GM21576 (cell line): ENCODE measurements at regions not wholly inside any gene's neighbourhood (a gene's known extent, or its start where the extent isn't known, plus 50 kb on each side); places are given as distances from the start of the nearest gene placed in this dataset.
"Not testable (repeated sequence)": the region's sequence is repeated elsewhere in the genome, so short reads cannot be mapped to it uniquely, and the experiment has no call there.

ENCODE experiments used
- ATAC-seq: cut with Tn5 transposase; IDR thresholded peaks from one replicate; pipeline ENCODE4 v1.9.1; 2021; ENCODE audit warnings: mild to moderate bottlenecking, moderate library complexity; ENCODE audit not compliant: unreplicated experiment

DNA sequence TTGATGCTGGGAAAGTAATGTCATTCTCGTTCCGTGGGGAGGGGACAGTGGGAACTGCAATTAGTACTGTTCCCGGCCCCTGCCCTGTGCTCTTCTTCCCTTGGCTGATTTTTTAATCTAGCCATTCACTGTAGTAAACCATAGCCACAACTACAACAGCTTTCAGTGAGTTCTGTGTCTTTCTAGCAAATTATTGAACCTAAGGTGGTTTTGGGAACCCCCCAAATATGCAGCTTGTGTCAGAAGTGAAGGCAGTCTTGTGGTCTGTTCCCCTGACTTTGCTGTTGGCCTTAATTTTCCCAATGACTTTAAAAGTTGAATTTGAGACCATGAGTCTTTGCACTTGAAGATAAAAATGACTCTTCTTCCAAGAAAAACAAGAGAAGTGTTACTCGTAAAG is 114.3 kb upstream of the ETV6 start:
- no peak for ATAC-seq

DNA sequence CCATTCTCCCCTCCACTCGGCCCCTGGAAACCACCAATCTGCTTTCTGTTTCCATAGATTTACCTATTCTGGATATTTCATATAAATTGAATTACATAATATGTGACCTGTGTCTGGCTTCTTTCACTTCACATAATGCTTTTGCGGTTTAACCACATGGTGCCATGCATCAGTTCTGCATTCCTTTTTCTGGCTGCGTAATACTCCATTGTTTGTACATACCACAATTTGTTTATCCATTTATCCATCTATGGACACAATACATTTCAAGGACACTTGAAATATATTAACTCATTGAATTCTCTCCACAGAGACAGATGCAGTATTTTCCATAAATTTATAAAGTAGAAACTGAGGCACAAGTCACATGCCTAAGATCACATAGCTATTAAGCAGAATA is 110.3 kb upstream of the ETV6 start:
- ATAC-seq = no peak

DNA sequence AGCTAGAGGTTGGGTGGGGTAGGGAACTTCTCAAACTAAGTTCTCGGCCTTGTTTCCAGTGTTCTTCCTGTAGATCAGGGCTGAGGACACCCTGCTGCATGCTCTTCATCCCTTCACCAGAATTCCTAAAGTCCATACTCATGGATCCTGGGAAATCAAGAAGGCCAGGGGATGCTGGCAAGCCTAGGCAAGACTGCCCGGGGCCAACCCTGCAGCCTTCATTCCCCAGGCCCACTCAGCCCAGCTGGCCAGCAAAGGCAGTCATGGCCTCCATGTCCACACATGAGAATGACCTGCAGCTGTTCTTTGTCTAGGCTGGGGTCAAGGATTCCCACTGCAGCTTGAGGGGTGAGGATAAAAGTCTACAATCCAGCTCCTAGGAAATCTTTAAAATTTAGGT is 109.3 kb upstream of the ETV6 start:
- ATAC-seq = no peak

DNA sequence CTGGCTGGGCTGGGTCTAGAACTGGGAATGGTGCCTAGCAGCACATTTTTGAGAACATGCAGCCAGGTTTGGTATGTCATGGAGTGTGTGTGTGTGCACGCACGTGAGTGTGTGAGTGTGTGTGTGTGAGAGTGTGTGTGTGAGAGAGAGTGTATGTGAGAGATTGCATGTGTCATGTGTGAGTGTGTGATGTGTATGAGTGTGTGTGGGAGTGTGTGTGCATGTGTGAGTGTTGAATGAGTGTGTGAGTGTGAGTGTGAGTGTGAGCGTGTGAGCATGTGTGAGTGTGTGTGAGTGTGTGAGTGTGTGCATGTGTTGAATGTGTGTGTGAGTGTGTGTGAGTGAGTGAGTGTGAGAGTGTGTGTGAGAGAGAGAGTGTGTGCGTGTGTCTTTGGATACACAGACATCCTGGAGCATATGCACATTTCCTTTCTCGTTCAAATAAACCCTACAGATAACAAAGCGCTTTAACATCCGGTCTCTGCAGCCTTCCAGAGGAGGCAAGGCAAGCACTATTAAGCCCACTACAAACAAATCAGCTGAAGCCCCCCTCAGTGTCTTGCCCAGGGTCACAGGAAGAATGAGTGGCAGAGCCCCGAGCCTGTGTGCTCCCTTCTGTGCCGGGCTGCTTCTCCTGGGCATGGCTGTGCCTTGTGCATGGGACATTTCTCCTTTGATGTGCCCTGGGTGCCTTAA is 108.7 kb upstream of the ETV6 start:
- no peak for ATAC-seq

DNA sequence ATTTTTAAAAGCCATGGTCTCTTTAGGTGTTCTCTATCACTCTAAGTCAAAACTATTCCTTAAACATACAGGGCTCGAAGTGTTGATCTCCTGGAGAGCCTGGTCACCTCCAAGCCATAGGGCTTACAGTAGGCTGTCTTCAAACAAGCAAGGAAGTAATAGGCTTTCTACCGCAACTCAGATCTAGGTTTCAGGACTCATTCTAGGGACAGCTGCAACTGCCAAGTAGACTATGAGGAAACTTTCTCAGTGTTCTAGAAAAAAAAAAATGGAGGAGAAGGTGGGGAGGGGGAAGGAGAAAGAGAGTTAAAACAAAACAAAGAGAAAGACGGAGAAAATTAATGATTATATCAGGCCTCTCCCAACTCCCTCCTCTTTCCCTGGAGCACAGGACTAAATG is 106.9 kb upstream of the ETV6 start:
- no peak for ATAC-seq

DNA sequence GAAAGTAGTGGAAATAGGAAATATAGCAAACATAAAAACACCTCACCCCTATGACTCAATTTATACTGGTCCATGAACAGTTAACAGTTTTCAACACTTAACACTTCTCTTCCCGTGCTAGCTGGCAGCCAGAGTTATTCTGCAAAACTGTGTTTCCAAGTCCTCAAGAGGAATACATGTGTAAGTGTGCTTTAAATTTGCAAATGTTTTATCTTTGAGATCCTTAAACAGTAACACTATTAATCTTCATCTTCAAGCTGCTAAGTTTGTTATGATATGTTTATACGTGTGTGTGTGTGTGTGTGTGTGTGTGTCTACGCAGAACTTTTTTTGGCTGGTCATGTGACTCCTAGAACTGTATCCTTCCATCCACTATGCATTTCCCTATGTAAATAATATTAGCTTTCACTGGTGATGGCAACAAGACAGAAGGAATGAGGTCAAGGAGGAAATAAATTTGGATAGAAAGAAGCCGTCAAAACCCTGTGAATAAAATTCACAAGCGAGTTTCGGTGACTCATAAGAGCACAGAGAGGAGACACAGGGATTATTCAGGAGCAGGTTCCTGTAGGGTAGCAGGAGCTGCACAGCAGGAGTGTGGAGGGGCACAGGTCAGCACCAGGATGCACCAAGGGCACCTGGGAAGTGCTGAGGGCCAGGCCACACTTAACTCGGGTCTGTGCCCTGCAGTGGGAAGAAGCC is 105.9 kb upstream of the ETV6 start:
- ATAC-seq = no peak

DNA sequence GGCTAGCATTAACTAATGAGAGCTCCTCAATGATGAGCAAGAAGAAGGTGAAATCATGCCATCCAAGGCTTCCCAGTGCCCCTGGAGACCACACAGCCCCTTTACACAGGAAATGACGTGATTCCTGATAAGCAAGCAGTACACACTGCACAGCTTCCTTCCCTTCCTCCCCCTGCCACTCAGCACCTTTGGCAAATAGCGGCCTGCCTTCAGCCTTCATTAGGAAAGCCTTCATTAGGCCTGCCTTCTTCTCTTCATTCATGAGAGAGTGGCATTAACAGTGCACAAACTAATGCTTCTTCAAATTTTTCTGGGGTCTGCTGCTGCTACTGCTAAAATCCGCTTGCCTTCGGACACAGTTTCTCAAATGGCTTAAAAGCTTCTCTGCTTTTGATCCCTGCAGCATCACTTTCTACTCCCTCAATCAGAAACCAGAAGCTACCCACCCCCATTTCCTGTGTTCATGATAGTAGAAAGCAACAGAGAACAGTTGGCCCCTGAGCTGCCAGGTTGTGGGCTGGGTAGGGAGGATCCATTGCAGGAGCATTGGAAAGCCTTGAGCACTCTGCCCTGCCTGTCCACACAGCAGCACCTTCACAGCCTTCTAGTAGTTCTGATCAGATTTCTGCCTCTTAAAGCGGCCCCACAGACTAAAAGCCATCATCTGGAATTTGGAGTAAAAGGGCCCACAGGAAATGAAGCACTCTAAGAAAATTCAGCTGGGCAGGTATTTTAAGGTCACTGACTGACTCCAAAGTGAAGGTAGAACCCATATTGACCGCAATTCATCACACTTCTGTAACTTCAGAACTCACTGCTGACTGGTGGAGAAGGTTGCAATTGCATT is 103.8 kb upstream of the ETV6 start:
- peak; percentile 72 for ATAC-seq

DNA sequence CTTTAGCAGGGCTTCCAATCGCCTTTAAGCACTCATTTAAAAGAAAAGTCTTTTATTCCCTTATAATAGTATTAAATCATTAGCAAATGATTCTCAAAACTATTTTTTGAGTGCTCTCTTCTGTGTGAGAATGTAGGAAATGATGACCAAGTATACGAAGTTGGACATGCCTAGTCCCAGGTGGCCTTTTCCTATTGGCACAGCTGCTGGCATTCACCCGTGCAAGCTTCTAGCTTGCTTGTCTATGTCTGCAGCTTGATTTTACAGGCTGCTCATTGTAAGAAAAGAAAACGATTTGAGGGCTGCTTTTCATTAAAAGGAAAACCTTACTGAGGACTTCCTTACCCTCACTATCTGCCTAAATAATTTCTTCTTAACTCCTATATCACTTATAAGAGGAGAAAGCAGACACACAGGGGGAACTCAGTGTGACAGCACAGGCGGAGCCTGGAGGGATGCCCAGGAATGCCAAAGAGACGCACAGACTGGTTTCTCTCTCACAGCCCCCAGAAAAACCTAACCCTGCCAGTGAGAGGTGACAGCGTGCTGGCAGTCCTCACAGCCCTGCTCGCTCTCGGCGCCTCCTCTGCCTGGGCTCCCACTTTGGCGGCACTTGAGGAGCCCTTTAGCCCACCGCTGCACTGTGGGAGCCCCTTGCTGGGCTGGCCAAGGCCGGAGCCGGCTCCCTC is 102.7 kb upstream of the ETV6 start:
- ATAC-seq = not testable (repeated sequence)

DNA sequence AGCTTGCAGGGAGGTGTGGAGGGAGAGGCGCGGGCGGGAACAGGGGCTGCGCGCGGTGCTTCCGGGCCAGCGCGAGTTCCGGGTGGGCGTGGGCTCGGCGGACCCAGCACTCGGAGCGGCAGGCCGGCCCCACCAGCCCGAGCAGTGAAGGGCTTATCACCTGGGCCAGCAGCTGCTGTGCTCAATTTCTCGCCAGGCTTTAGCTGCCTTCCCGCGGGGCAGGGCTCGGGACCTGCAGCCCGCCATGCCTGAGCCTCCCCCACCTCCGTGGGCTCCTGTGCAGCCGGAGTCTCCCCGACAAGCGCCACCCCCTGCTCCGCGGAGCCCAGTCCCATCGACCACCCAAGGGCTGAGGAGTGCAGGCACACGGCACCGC is 102.2 kb upstream of the ETV6 start:
- not testable (repeated sequence) for ATAC-seq

DNA sequence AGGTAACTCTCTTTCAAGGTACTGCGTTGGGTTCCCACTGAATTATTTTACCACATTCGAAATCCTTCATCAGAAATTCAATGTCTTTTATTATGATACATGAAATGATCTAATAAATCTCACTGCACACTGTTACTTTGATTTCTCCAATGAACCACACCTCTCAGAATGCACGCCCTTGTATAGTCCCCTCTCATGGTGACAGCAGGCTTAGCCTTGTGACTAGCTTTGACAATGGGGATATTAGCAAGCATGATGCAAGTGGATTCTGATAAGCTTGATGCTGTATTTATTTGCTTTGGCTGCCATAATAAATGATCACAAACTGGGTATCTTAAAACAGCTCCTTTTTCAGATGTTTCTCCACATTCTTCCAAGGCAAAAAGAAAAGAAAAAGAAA is 100.4 kb upstream of the ETV6 start:
- no peak for ATAC-seq

DNA sequence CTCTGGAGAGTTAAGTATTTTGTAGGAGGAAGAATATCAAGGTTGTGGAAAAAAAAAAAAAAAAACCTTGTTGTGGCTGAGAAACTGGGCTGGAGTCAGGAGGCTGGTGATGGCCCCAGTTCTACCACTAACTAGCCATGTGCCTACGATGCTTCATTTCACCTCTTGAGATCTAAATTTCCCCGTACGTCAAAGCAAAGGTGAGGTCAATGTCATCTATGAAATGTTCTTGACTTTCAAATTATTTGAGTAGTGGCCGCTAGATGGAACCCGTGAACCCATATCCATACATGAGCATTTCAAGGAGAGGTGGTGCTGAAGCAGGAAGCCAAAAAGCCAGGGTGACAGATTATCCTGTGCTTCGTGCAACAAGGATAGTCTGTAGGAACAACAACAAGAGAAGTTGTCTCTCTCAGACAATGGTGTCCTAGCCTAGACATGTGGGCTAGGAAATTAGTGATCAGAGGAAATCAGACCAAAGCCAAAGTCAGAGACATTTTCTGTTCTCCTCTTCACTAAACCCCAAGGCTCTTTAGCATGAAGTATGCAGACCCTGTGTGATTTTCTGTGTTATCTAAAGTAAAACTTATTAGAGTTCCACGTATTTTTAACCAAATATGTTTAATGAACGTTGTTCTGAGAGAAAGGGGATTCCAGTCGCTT is 95.5 kb upstream of the ETV6 start:
- peak; percentile 69 for ATAC-seq

DNA sequence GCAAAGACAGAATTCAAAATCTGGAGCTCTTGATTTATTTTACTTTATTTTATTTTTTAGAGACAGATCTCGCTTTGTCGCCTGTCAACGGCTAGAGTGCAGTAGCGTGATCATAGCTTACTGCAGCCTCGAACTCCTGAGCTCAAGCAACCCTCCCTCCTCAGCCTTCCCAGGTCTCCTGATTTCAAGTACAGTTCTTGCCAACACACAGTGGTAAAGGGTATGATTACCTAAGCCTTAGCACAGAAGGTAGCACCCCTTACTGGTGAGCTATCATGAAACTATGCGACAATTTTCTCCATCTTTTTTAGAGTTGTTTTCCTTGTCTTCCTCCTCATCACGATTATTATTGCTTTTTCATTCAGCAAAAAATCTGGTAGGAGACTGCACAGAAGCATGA is 94.3 kb upstream of the ETV6 start:
- no peak for ATAC-seq

DNA sequence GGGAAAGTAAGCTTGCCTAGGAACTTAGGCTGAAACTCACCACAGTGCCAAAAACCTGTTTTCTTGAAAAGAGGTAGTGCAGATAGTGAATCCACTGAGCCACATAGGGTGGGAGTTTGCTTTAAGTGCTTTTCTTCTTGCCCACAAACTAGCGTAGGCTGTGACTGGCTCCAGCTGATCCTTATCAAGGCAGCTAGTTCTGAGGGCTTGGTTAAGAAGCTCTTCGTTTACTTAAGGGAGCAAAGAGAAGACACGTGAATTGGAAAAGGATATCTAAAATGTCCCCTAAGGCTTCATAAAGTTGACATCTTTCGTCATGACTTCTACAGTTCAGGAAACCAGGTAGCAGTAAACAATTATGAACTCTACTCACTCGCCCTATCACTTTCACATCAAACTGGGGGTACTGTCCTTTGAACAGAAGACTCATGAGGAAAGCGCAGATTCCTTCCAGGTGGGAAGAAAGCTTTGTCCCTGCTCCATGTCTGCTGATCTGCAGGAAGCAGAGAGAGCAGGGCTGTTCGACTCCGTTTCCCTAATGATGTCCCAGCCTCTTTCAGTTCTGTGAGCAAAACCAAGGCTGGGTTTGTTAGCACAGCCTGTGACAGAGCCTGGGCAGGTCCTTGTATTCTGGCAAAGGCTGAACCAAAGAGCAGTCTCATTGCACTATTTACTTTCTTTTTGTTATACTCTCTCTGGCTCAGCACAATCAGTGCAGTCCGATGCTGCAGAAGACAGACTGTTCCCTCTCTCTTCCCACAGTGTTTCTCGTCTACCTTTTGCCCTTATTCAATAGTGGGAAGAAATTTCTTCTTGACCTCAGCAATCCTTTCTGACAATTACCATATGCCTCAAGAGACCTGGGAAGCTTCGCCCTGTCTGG is 93.5 kb upstream of the ETV6 start:
- no peak for ATAC-seq

DNA sequence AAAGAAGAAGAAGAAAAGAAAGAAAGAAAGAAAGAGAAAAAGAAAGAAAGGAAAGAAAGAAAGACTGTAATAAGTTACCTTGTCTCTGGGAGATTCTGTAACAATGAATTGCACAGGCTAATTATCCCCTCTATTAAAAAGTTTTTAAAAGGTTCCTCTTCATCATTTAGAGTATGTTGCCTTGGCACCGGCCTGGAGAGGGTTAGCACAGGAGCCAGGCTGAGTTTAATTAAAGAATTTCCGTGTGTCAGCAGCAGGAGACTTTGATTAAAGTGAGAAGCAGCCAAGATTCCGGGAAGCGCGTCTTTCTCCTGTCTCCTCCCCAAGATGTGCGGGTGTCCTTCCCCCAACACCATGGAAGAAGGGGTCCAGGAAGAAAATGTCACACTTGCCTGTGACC is 92.8 kb upstream of the ETV6 start:
- no peak for ATAC-seq

DNA sequence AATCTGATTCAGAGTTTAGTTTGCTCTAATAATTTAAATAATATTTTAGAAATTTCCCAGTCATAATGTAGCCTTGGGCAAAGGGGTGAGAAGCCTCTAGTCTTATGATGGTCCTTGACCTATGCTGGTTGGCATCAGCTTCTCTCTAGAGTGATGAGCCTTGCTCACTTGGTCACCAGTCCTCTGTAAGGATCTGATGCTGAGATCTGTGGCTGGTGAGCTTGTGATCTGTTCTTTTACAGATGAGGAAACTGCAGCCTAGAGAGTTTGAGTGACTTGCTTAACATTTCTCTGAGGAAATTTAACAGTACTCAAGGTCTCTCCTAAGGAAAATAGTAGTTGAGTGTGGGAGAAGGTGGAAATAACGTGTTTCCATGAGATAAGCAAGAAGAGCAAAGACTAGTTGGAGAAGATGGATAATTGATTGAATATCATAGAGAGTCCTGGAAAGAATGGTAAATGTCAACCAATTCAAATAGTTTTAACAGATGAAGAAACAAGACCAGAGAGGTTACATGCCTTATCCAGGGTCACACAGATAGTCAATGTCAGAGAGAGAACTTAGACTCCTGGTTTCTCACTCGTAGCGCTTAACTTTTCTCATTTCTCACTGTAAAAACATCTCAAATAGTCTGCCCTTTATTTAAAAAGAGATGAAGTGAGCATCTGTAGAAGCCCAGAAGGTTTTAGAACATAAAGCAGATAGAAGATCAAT is 89.7 kb upstream of the ETV6 start:
- no peak for ATAC-seq

DNA sequence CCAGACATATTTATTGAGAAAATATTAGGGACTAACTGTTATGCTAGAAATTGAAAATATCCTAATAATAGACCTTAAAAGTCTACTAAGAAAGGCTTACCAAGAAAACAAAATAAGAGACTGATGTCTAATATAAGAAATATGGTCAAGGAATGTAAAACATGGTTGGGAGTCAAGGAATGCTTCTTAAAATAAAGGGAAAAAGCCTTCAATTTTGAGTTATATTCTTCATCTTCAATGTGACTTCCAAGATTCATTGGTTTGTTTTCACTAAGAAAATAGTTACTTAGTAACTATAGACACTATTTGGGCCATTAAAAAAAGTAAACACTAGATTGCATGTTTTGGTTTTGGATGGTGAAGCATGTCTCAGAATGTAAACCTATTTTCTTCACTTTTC is 88.1 kb upstream of the ETV6 start:
- ATAC-seq = no peak

DNA sequence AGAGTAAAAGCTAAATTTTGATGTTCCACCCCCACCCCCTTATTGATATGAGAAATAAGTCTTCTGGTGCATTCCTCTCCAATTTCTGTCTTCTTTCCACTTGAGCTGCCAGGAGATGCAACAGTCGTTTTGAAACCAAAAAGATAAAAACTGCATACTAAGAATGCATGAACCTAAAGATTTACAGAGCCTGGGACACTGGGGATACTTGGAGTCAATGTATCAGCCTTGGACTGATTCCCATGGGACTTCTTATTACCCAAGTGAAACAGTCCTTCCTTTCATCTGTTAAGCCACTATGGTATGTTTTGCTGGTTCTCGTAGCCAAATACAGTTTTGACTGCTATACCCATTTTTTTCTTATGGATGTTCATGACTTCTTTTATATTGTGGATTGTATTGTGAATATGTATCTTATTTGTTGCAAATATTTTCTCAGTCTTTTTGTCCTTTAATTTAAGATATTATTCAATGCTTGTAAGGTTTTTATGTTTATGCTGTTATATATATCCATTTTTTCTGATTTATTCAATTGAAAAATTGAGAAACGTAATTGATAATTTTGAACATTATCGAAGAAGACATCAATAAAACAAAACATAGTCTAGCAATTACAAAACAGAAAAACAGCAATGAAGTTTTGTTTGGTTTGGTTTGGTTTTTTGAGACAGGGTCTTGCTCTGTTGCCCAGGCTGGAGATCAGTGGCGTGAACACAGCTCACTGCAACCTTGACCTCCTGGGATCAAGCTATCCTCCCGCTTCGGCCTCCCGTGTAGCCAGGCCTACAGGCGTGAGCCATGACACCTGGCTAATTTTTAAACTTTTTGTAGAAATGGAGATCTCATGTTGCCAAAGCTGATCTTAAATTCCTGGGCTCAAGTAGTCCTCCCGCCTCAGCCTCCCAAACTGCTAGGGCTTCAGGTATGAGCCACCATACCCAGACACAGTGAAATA is 85.4 kb upstream of the ETV6 start:
- no peak for ATAC-seq

DNA sequence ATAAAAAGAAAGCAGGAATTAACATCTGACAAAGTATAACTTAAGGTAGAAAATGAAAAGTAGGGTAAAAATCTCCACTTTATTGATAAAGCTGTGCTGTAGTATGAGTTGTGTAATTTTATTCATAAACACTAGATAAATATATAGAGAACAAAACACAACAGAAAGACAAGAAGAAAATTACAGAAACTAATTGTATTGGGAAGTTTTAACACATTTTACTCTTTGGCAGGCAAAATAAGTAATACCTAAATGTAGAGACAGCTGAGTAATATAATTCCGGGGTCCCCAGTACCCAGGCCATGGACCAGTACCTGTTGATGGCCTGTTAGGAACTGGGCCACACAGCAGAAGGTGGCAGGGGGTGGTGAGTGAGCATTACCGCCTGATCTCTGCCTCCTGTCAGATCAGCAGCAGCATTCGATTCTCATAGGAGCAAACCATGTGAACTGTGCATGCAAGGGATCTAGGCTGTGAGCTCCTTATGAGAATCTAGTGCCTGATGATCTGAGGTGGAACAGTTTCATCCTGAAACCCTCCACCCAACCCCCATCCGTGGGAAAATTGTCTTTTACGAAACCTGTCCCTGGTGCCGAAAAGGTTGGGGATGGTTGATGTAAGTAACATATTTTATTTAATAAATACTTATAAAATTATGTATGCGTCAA is 84.4 kb upstream of the ETV6 start:
- no peak for ATAC-seq
